Natural killer cell treated with Interleukin-12 subunit alpha and Interleukin-12 subunit beta and Interleukin-15 and Interleukin-18, amount 100 ng/mL, for 72 hours (primary cell): ENCODE measurements at regions not wholly inside any gene's neighbourhood (a gene's known extent, or its start where the extent isn't known, plus 50 kb on each side); places are given as distances from the start of the nearest gene placed in this dataset.
"Not testable (repeated sequence)": the region's sequence is repeated elsewhere in the genome, so short reads cannot be mapped to it uniquely, and the experiment has no call there.

ENCODE experiments used
- ATAC-seq, 2 donors: fragments of 150-1000 bp; cut with Tn5 transposase in 1 of 2; sonication (Bioruptor Pico), chemical (Tn5 transposase) in 1 of 2; 2 replicates each; pipeline ENCODE4 v1.10.0; 2021
- DNase-seq: peaks from one replicate; pipeline ENCODE4 v3.0.0; 2022; ENCODE audit warnings: low spot score
- H3K27ac Mint-ChIP-seq, 2 donors: 1 replicate in 1 of 2; 2 replicates in 1 of 2; pipeline ENCODE4 v1.8.0; 2022; ENCODE audit warnings: mixed read lengths in 2 of 2, mild to moderate bottlenecking in 1 of 2, moderate library complexity in 1 of 2
- H3K27me3 Mint-ChIP-seq, 2 donors: 1 replicate in 1 of 2; 2 replicates in 1 of 2; pipeline ENCODE4 v1.8.0; 2022; ENCODE audit warnings: mixed read lengths in 2 of 2
- H3K36me3 Mint-ChIP-seq: one replicate; pipeline ENCODE4 v1.8.0; 2022; ENCODE audit warnings: mixed read lengths
- H3K4me1 Mint-ChIP-seq, 2 donors: 1 replicate in 1 of 2; 2 replicates in 1 of 2; pipeline ENCODE4 v1.8.0; 2022; ENCODE audit warnings: low read depth in 2 of 2, mixed read lengths in 2 of 2, mild to moderate bottlenecking in 1 of 2
- H3K4me3 Mint-ChIP-seq: one replicate; pipeline ENCODE4 v1.8.0; 2022; ENCODE audit warnings: mixed read lengths
- H3K9me3 Mint-ChIP-seq: 2 replicates; pipeline ENCODE4 v1.8.0; 2022; ENCODE audit warnings: mixed read lengths

DNA sequence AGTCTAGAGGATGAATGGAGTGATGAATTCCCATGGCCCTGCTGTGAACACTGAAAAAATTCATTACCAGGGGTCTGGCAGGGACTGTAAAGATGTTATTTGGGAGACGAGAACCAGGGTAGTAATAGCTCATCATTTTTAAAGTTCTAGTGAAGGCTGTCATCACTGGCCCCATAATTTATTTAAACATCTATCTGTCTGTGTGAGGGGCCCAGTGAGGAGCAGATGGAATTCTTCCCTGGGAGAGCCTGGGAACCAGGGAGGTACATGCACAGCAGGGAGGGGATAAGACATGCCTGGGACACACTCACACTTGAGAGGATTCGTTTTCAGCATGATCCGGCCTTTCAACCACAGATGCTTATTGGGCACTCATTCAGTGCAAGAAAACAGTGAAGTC lies 162.0 kb downstream of the PDGFRA start:
- DNase-seq (no peak), ATAC-seq (no peak)
- Mint-ChIP-seq H3K4me1 (peaks cover 0 to 6% of the 10 kb centered on the region in 2 donors), H3K4me3 (no peak overlapping the region), H3K9me3 (no peaks in the 10 kb centered on the region), H3K27me3 (peaks cover 0 to 2% of the 10 kb centered on the region in 2 donors), H3K27ac (peak overlapping the region in 1 of 2 donors; percentile 3), H3K36me3 (no peaks in the 10 kb centered on the region)

DNA sequence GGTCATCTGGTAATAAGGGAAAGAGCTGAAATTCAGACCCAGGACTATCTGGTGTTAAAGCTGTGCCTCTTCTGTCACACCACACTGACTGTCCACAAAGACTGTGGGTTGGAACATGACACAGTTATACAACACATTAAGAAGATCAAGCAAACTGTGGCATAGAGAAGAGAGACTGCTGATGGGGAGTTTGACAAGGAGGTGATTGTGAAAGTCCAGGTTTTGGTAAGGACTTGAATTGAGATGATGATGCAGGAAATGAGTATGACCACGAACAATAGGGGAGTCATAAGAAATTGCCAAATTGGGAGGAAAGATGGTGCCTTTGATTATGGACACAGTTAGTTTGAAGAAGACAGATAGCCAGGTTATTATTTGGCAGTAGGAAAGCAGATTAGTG lies 163.4 kb downstream of the PDGFRA start:
- ATAC-seq (peak; percentile 52 to 77), DNase-seq (no peak)
- Mint-ChIP-seq H3K27ac (peak overlapping the region in 1 of 2 donors; percentile 45), H3K27me3 (peaks cover 0 to 2% of the 10 kb centered on the region in 2 donors), H3K9me3 (no peaks in the 10 kb centered on the region), H3K4me3 (no peak overlapping the region), H3K36me3 (no peaks in the 10 kb centered on the region), H3K4me1 (peaks cover 0 to 6% of the 10 kb centered on the region in 2 donors)

DNA sequence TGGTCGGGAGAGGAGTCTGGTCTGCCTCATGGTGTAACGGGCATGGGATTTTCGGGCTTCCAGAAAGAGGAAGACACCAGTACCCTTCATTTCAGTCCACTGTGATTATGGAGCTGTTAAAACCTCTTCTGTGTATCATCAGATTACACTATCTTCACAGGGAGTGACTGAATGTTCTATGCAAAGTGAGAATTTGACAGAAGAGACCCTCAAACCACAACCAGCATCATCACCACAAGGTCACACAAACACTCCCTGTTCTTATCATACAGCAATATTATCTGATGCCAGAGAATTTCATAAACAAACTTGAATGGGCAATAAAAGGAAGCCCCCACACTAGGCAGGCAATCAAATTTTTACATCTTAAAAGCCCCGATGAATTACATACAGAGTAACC lies 164.2 kb downstream of the PDGFRA start:
- H3K27ac Mint-ChIP-seq, result peak overlapping the region in 1 of 2 donors; percentile 45
- H3K4me1 Mint-ChIP-seq, result peaks cover 0 to 6% of the 10 kb centered on the region in 2 donors
- H3K27me3 Mint-ChIP-seq, result peaks cover 0 to 2% of the 10 kb centered on the region in 2 donors
- no peak for DNase-seq
- no peaks in the 10 kb centered on the region for H3K9me3 Mint-ChIP-seq
- H3K4me3 Mint-ChIP-seq, result no peak overlapping the region
- peak in 1 of 2 donors; percentile 41 for ATAC-seq
- no peaks in the 10 kb centered on the region for H3K36me3 Mint-ChIP-seq

DNA sequence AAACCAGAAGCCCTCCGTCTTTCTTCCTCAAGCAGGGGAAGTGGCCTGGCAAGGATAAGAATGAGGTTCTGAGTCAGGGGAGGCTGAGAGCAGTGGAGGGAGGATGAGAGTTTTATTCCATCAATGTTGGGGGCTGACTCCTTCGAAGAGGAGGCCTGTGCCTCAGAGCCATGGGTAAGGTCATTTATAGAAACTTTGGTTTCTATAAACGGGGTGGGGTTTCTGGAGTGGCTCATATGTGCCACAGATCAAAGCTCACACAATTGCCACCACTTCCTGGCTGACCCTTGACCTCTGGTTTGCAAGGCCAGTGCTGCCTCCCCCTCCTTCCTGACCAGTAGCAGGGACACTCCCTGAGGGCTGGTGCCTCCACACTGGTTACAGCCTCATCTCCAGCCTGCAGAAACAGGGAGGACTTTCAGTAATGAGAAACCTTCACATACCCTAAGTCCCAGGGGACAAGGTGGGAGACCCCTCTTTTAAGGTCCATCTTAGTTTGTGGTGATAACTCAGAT lies 166.0 kb downstream of the PDGFRA start:
- Mint-ChIP-seq H3K36me3 (no peaks in the 10 kb centered on the region), H3K9me3 (no peaks in the 10 kb centered on the region), H3K27me3 (peaks cover 0 to 2% of the 10 kb centered on the region in 2 donors), H3K4me3 (no peak overlapping the region), H3K4me1 (peaks cover 0 to 6% of the 10 kb centered on the region in 2 donors), H3K27ac (no peak overlapping the region)
- peak; percentile 34 to 70 for ATAC-seq
- DNase-seq, result no peak

DNA sequence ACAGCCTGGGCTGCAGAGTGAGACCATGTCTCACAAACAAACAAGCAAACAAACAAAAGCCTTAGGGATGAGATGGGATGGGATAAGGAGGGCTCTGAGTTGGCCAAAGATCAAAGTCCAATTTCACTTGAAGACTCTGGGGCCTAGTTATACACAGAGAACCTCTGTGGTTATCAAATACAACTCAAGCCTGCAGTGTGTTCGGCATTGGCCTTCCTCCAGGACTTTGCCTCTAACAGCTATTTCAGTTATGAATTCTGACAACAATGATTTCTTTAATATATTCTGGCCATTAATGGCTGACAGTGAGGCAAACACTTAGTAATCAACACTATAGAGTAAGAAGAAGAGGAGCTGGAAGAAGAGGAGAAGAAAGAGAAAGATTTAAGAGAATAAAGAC lies 171.1 kb downstream of the PDGFRA start:
- H3K27me3 Mint-ChIP-seq, result peaks cover 0 to 3% of the 10 kb centered on the region in 2 donors
- ATAC-seq (no peak), DNase-seq (no peak)
- no peaks in the 10 kb centered on the region for H3K4me1 Mint-ChIP-seq
- H3K27ac Mint-ChIP-seq, result no peak overlapping the region
- H3K4me3 Mint-ChIP-seq, result no peak overlapping the region
- H3K36me3 Mint-ChIP-seq, result no peaks in the 10 kb centered on the region
- no peaks in the 10 kb centered on the region for H3K9me3 Mint-ChIP-seq

DNA sequence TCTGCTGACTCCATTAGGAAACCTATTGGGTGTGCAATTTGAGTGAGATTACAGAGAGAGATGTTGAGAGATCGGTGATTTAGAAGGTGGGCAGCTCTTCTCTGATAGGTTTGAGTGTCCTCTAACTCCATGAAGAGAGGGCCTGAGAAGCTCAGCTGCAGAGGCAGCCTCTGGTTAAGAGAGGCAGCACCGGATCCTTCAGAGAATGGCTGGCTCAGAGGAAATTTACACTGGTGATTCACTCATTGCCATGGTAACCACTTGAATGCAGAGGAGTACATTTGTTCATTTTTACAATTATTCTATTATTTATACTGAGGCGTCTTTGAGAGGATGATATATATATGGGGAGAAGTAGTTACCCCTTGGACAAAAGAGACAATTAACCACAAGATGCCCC lies 171.7 kb downstream of the PDGFRA start:
- ATAC-seq, result no peak
- Mint-ChIP-seq H3K27me3 (peaks cover 0 to 3% of the 10 kb centered on the region in 2 donors), H3K4me1 (no peaks in the 10 kb centered on the region), H3K36me3 (no peaks in the 10 kb centered on the region), H3K9me3 (no peaks in the 10 kb centered on the region), H3K4me3 (no peak overlapping the region), H3K27ac (no peak overlapping the region)
- no peak for DNase-seq

DNA sequence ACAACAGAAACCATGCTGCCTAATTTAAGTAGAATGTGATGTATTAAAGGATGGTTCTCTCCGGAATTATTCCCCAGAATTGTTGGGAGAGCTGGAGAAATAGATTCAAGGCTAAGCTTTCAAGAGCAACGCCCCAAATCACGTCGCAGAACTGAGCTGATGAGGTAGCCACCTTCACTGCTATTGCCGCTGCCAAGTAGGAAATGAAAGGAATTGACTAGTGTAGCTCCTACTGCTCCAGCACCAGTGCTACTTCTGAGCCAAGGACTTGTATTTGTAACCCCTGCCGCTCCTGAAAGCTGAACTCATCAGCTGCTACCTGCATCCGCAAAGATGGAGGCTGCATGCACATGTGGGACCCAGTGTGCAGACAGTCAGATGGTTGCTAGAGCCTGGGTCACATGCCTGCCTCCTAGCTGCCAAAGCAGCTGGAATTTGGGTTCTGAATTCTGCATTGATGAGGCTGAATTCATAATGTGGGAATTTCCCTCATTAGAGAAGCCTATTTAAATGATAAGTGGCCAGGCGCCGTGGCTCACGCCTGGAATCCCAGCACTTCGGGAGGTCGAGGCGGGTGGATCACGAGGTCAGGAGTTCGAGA lies 173.9 kb downstream of the PDGFRA start:
- DNase-seq, result no peak
- no peaks in the 10 kb centered on the region for H3K36me3 Mint-ChIP-seq
- H3K27me3 Mint-ChIP-seq, result peaks cover 0 to 7% of the 10 kb centered on the region in 2 donors
- no peaks in the 10 kb centered on the region for H3K4me1 Mint-ChIP-seq
- no peak for ATAC-seq
- no peak overlapping the region for H3K4me3 Mint-ChIP-seq
- H3K9me3 Mint-ChIP-seq, result no peaks in the 10 kb centered on the region
- H3K27ac Mint-ChIP-seq, result no peak overlapping the region

DNA sequence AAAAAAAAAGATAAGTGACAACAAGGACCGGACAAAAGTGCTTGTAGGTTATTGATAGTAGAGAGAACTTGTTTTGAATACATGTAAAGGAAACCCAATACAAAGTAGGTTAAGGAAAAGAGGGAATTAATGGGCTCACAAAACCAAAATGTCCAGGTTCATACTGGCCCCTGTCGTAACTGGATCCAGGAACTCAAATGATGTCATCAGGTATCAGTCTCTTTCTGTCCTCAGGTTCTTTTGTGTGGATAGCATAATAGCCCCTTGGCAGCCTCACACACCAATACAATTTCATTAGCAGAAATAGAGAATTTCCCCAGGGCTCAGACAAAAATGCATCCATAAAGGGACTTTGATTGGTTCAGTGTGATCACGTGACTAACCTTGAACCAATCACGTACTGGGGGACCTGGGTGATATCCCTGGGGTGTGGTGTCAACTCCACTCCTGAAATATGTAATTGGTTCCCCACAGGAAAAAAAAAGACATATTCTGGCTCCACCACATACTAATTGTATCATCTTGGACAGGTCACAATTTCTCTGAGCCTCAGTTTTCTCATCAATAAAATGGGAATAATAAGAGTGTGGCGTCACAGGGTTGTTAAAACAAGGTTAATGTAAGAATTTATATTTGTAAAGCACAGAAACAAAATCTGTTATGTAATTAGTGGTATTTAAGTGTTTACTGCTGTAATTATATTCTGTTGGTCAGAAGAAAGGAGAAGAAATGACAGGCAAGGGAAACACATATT lies 174.8 kb downstream of the PDGFRA start:
- DNase-seq (no peak), ATAC-seq (no peak)
- Mint-ChIP-seq H3K9me3 (no peaks in the 10 kb centered on the region), H3K4me3 (no peak overlapping the region), H3K36me3 (no peaks in the 10 kb centered on the region), H3K4me1 (no peaks in the 10 kb centered on the region), H3K27ac (no peak overlapping the region), H3K27me3 (peaks cover 0 to 7% of the 10 kb centered on the region in 2 donors)

DNA sequence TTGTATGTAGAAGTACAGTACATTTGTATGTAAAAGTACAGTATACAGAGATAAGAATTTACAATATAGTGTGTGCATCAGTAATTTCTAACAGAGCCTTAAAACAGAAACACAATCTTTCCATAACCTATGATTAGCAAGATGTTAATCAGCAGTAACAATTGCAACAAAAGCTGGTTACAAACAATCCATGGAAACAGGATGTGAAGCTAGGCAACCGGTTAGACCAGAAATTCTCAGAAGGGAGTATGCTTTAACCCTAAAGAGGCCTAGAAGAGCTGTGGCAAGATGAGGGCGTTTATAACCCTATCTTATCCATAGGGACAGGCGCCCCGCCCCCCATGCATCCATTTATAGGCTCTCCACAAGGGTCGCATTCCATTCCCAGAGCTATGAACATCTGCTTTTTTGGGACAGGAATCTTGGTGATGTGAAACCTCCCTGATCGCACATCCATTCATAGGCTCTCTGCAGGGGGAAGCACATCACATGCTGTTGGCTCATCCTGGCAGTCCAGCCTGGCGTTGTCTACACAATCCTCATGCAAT lies 180.3 kb downstream of the PDGFRA start:
- not testable (repeated sequence) for H3K9me3 Mint-ChIP-seq, H3K4me3 Mint-ChIP-seq, H3K36me3 Mint-ChIP-seq, ATAC-seq, H3K27me3 Mint-ChIP-seq, DNase-seq, H3K27ac Mint-ChIP-seq, H3K4me1 Mint-ChIP-seq

DNA sequence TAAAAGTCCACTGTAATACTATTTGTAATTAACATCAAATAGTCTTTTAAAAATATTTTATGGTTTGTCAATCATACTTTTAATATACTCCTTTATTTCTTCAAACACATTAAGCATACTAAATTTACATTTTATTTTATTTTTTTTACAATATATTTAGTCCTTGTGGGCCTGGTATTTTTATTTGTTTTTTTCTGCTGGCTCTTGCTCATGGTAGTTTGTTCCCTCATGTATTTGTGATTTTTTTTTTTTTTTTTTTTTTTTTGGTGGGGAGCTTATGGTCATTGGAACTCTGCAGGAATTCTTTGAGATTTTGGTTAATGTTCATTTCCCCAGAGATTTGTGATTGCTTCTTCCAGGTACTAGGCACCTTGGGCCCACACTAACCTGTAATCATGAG lies 185.5 kb downstream of the PDGFRA start:
- no peaks in the 10 kb centered on the region for H3K4me1 Mint-ChIP-seq
- H3K9me3 Mint-ChIP-seq, result peaks cover 3% of the 10 kb centered on the region
- no peaks in the 10 kb centered on the region for H3K36me3 Mint-ChIP-seq
- H3K27ac Mint-ChIP-seq, result no peak overlapping the region
- no peak for ATAC-seq
- H3K4me3 Mint-ChIP-seq, result no peak overlapping the region
- peaks cover 0 to 7% of the 10 kb centered on the region in 2 donors for H3K27me3 Mint-ChIP-seq
- DNase-seq, result no peak

DNA sequence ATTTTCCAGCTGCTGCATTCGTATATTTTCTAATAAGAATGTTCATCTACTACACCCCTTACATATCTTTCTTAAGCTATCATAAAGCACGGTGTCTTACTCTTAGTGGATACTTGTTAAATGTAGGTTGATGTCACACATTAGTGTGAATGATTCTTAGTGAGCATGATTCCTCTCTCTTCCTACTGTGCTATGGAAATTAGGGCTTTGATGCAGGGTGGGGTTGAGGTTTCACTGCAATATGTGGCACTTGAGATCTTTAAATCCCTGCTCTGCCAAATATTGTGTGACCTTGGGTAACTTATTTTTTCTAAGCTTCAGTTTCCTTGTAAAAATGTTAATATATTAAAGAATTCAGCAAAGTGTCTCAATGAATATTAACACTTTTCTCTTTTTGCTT lies 188.4 kb downstream of the PDGFRA start:
- DNase-seq, result no peak
- ATAC-seq, result no peak
- Mint-ChIP-seq H3K27me3 (peaks cover 0 to 7% of the 10 kb centered on the region in 2 donors), H3K9me3 (peaks cover 3% of the 10 kb centered on the region), H3K4me1 (no peaks in the 10 kb centered on the region), H3K4me3 (no peak overlapping the region), H3K27ac (no peak overlapping the region), H3K36me3 (no peaks in the 10 kb centered on the region)

DNA sequence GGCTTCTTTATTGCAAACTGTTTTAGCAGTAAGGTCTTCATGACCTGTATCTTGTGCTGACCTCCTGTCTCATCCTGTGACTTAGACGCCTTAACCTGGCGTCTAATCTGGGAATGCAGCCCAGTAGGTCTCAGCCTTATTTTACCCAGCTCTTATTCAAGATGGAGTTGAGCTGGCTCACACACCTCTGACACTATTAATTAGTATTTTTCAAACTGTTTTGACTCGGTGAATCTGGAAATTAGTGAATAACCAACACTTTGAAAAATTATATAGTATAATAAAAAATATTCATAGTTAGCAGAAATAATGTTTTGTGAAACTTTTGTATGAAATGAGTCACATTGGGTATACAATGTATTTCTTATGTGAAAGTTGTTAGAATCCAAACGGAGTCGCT lies 189.4 kb downstream of the PDGFRA start:
- Mint-ChIP-seq H3K4me3 (no peak overlapping the region), H3K27ac (no peak overlapping the region), H3K4me1 (no peaks in the 10 kb centered on the region), H3K27me3 (peaks cover 0 to 2% of the 10 kb centered on the region in 2 donors), H3K9me3 (peaks cover 3% of the 10 kb centered on the region), H3K36me3 (no peaks in the 10 kb centered on the region)
- ATAC-seq (no peak), DNase-seq (no peak)

DNA sequence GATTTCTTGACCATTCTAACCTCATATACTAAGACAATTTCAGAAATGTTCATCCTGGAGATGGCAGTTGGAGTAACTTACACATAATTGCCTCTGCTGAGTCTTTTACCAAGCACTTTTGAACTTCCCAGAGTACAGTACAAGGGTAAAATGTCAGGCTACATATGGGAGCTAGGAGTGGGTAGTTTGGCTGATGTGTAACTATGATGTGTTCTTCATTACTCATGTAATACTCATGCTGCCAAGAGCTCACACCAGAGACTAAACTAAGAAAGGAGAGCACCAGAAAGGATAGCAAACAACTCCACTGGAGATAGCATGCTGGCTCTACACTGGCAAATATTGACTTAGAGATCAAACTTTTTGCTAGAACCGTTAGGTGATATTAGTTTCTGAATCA lies 194.0 kb downstream of the PDGFRA start:
- H3K27ac Mint-ChIP-seq, result no peak overlapping the region
- no peak for ATAC-seq
- H3K9me3 Mint-ChIP-seq, result no peaks in the 10 kb centered on the region
- peaks cover 0 to 12% of the 10 kb centered on the region in 2 donors for H3K27me3 Mint-ChIP-seq
- H3K4me3 Mint-ChIP-seq, result no peak overlapping the region
- H3K36me3 Mint-ChIP-seq, result no peaks in the 10 kb centered on the region
- DNase-seq, result no peak
- H3K4me1 Mint-ChIP-seq, result no peaks in the 10 kb centered on the region

DNA sequence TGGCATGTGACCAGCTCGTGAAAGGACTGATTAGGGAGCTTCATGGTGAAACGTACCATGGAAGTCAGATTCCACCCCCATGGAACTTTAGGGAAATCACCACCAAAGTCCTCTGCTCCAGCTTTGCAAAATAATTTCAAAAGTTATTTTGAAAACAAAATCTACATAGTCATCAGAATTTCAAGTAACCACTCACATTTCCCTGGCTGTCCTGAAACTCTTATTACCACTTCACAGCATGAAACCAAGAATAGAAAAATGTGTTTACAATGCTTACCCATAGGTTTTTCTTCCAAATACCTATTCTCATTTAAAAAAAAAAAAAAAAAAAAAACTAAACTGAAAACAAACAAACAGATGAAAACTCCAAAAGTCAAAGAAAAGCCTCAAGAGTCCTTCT lies 198.7 kb downstream of the PDGFRA start:
- DNase-seq (no peak), ATAC-seq (no peak)
- no peaks in the 10 kb centered on the region for H3K9me3 Mint-ChIP-seq
- H3K27me3 Mint-ChIP-seq, result peaks cover 0 to 15% of the 10 kb centered on the region in 2 donors
- no peaks in the 10 kb centered on the region for H3K36me3 Mint-ChIP-seq
- no peak overlapping the region for H3K4me3 Mint-ChIP-seq
- no peaks in the 10 kb centered on the region for H3K4me1 Mint-ChIP-seq
- no peak overlapping the region for H3K27ac Mint-ChIP-seq
